ENCODE measurements at regions not wholly inside any gene's neighbourhood (a gene's known extent, or its start where the extent isn't known, plus 50 kb on each side); places are given as distances from the start of the nearest gene placed in this dataset.
"Not testable (repeated sequence)": the region's sequence is repeated elsewhere in the genome, so short reads cannot be mapped to it uniquely, and the experiment has no call there.

GRCh38 chr18:38186491-38186890, 620.9 kb upstream of the CELF4 start:
- TF ChIP-seq EP300 (IDR thresholded peaks at IDR 0.05) (no peak), POLR2A (IDR thresholded peaks at IDR 0.05) (no peak), CTCF (IDR thresholded peaks at IDR 0.05) (no peak)
- peaks cover 0 to 13% (median 0%) of the 10 kb centered on the region in 4 donors for H3K9me3 ChIP-seq
- WGBS, 2 donors, result 73 to 84% methylated on average over 1 of the region's 1 CpG

GRCh38 chr18:38174594-38174993, 609.0 kb upstream of the CELF4 start:
- 40 to 44% methylated on average over 3 of the region's 3 CpGs for WGBS, 2 donors

More at GRCh38 chr18:38186491-38186890, 620.9 kb upstream of the CELF4 start:
- Histone ChIP-seq H3K27me3 (no peaks in the 10 kb centered on the region), H3K4me3 (no peak overlapping the region), H3K4me1 (no peaks in the 10 kb centered on the region), H3K27ac (no peak overlapping the region), H3K36me3 (no peaks in the 10 kb centered on the region)
- no peak for DNase-seq (ENCODE audit: low spot score in 2 of 2)

GRCh38 chr18:38174173-38174572, 608.6 kb upstream of the CELF4 start:
- TF ChIP-seq CTCF (IDR thresholded peaks at IDR 0.05), result no peak
- no peak for TF ChIP-seq EP300 (IDR thresholded peaks at IDR 0.05)
- no peak for TF ChIP-seq POLR2A (IDR thresholded peaks at IDR 0.05)
- Histone ChIP-seq H3K4me3 (no peak overlapping the region), H3K4me1 (no peaks in the 10 kb centered on the region), H3K27ac (no peak overlapping the region), H3K36me3 (no peaks in the 10 kb centered on the region), H3K9me3 (no peaks in the 10 kb centered on the region), H3K27me3 (no peaks in the 10 kb centered on the region)
- DNase-seq (ENCODE audit: low spot score in 2 of 2), result no peak
- WGBS, 2 donors, result 88 to 94% methylated on average over 1 of the region's 1 CpG

More at GRCh38 chr18:38174594-38174993, 609.0 kb upstream of the CELF4 start:
- Histone ChIP-seq H3K9me3 (no peaks in the 10 kb centered on the region), H3K4me3 (no peak overlapping the region), H3K27ac (no peak overlapping the region), H3K36me3 (no peaks in the 10 kb centered on the region), H3K27me3 (no peaks in the 10 kb centered on the region), H3K4me1 (no peaks in the 10 kb centered on the region)
- DNase-seq (ENCODE audit: low spot score in 2 of 2), result no peak
- TF ChIP-seq EP300 (IDR thresholded peaks at IDR 0.05) (no peak), CTCF (IDR thresholded peaks at IDR 0.05) (no peak), POLR2A (IDR thresholded peaks at IDR 0.05) (no peak)

- Histone ChIP-seq H3K36me3 (no peaks in the 10 kb centered on the region), H3K9me3 (no peaks in the 10 kb centered on the region), H3K4me3 (no peak overlapping the region), H3K27me3 (no peaks in the 10 kb centered on the region), H3K27ac (no peak overlapping the region), H3K4me1 (no peaks in the 10 kb centered on the region)
- DNase-seq (ENCODE audit: low spot score in 2 of 2), result no peak
- no peak for TF ChIP-seq POLR2A (IDR thresholded peaks at IDR 0.05)
- no peak for TF ChIP-seq EP300 (IDR thresholded peaks at IDR 0.05)
- TF ChIP-seq CTCF (IDR thresholded peaks at IDR 0.05), result no peak
Observed at GRCh38 chr18:38170845-38171244, 605.2 kb upstream of the CELF4 start.

DNA sequence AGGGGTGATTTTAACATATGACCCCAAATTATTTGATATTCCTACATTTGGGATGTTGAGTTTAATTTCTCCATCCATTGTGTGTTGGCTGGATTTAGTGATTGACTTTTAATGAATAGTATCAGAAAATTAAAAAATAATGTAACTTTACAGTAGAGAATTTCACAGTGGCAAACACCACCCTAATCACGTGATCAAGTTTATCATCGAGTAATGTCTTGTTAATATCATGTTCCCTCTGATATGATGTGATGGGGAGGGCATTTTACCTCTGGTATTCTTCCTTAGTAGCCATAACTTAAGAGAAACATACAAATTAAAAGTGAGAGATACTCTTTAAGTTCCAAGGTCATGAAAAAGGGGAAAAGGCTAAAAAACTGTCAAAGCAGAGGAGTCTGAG, 602.0 kb upstream of the CELF4 start:
- 83 to 84% methylated on average over 2 of the region's 2 CpGs for WGBS, 2 donors
- TF ChIP-seq EP300 (IDR thresholded peaks at IDR 0.05), result no peak
- no peak for TF ChIP-seq CTCF (IDR thresholded peaks at IDR 0.05)
- no peak for TF ChIP-seq POLR2A (IDR thresholded peaks at IDR 0.05)

DNA sequence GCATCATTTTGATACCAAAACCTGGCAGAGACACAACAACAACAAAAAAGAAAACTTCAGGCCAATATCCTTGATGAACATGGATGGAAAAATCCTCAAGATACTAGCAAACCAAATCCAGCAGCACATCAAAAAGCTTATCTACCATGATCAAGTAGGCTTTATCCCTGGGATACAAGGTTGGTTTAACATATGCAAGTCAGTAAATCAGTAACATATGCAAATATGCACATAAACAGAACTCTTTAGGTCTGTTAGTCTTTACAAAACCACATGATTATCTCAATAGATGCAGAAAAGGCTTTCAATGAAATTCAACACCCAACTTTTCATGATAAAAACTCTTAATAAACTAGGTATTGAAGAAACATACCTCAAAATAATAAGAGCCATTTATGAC, 587.5 kb upstream of the CELF4 start:
- DNase-seq (ENCODE audit: low spot score in 2 of 2); H3K4me3 ChIP-seq; H3K9me3 ChIP-seq; H3K27me3 ChIP-seq; H3K4me1 ChIP-seq; H3K36me3 ChIP-seq; H3K27ac ChIP-seq: not testable (repeated sequence)

More for the DNA sequence above, 602.0 kb upstream of the CELF4 start:
- Histone ChIP-seq H3K4me1 (no peaks in the 10 kb centered on the region), H3K27ac (no peak overlapping the region), H3K36me3 (no peaks in the 10 kb centered on the region), H3K9me3 (no peaks in the 10 kb centered on the region), H3K4me3 (no peak overlapping the region), H3K27me3 (no peaks in the 10 kb centered on the region)
- no peak for DNase-seq (ENCODE audit: low spot score in 2 of 2)
